Skin of body (tissue), 1 donor: ENCODE measurements at regions not wholly inside any gene's neighbourhood (a gene's known extent, or its start where the extent isn't known, plus 50 kb on each side); places are given as distances from the start of the nearest gene placed in this dataset.

Source experiments
- DNase-seq: peaks from one replicate; lab custom pipeline; 2025; lab: John Stamatoyannopoulos, UW

DNA sequence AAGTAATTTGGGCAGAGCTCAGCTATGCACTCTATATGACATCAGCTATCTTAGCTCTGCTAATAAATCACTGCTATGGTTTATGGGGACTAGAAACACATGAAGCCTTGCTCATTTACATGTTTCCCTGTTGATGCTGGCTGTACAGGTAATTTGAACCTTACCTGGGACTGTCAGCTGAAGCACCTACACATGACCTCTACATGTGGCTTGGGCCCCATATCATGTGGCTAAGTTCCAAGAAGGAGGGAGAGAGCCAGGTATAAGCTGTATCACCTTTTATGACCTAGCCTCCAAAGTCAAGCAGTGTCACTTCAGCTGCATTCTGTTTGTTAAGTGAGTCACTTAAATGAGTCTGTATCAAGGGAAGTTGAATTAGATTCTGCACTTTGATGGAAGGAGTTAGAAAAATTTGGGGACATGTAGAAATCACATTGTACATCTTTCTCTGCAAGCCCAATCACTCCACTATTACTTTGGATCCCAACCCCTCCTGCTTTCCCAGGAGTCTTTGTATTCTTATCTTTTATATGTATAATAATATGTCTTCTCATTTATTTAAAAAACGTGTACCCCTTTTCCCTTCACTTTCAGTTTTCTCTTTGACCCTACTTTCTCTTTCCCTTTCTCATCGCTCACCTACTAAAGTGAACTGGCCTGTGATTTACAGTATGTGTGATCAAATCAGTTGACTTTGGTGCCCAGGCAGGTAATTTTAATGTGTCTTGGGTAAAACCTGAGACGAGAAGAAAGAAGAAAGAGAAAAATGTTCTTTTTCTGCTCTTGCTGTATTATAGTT is 53.4 kb upstream of the PRKACB start:
- DNase-seq: no peak

DNA sequence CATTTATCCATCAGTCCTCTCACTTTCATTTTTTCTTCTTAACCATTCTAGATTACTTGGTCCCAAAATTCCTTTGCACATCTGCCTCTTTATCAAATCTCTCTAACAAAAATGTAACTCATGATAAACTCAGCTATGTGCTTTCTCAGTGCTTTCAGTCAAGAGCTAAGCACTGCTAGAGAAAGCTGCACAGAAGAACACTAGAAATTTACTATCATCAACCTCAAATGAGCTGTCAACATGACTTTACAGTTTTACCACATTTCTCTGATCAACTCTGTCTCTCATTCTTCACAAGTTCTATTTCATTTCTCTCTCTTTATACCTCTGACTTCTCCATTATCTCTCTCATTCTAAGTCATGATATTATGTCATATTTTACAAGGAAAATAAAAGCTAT is 54.2 kb upstream of the PRKACB start:
- DNase-seq: no peak

DNA sequence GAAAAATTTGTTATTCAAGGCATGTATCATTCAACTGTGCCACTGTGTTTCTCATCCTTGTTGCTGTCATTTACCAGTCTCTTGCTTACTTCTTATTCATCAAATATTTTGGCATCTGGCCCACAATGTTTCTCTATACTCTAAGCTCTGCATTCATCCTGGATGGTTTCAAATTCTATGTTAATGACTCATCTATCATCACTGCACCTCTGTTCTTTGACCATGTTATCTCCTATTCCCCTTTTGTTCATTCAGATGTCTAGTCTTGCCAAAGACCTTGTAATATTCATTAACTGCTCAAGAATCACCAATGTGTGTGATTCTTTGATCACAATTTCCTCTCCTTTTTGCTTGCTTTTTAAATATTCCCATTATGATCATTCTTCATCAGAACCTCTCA is 54.6 kb upstream of the PRKACB start:
- no peak for DNase-seq

DNA sequence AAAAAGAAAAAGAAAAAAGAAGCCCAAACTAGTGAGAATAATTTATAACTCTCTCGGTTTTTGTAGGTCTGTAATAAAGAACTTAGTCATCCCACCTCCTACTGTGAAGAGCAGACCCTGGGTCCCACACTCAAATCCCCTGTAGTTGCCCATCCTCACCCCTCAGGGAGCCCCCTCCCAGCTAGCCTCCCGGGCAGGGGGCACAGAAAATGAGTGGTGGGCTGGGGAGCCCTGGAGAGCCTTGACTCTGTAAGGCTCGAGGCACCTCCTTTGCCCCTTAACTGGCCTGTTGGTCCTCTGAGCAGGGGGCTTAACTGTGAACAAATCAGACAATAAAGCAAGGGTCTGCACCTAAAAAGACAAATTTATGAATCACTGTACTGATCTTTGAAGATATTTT is 57.5 kb upstream of the PRKACB start:
- DNase-seq: no peak

DNA sequence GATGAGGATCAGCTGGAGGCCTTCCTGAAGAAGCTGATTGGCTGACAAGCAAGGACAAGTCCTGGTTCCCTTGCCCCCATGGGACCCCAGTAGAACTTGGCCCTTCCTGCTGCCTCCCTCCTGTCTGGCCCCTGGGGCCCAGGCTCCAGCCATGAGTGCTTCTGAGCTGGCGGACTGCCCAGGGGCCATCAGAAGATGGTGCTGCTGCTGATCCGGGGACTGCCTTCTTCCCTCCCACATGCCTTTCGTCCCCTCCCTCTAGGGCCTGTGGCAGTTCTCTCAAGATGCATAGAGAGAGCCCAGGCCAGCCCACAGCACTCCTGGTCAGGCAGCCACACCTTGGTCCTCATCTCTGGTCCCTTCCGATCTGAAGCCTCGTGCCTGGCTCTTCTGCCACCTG is 57.9 kb upstream of the PRKACB start:
- no peak for DNase-seq

DNA sequence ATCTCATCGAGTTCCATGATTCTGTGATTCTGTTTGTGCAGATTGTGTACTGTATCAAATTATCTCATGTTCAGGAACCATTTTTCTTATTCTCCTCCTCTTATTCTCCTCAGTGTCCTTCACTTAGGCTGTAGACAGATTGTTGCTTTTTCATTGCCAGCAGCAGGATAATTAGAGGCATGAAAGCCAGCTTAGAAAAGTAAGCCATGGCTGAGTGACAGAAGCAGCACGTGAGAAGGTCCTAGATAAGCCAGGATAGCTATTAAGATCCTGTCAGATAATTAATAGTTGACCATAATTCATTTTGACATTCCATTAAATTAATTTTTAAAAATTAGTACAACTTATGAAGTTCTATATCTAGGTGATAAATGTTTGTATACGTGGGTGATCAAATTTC is 60.8 kb upstream of the PRKACB start:
- no peak for DNase-seq

DNA sequence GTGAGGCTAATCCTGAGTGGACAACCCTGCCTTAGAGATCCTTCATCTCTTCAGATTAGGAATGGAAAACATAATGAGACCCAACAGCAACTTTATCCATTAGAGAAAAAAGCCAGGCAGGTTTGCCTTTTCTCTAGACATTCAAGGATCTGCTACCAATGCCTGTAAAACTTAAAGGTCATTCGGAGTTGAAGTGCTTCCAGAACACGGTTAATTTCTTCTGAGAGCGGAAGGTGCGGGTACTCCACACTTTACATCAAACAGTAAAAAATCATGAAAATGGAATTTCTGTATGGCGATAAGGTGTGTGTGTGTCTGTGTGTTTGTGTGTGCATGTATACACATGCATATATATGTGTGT is 65.2 kb upstream of the PRKACB start:
- DNase-seq: peak; percentile 2

DNA sequence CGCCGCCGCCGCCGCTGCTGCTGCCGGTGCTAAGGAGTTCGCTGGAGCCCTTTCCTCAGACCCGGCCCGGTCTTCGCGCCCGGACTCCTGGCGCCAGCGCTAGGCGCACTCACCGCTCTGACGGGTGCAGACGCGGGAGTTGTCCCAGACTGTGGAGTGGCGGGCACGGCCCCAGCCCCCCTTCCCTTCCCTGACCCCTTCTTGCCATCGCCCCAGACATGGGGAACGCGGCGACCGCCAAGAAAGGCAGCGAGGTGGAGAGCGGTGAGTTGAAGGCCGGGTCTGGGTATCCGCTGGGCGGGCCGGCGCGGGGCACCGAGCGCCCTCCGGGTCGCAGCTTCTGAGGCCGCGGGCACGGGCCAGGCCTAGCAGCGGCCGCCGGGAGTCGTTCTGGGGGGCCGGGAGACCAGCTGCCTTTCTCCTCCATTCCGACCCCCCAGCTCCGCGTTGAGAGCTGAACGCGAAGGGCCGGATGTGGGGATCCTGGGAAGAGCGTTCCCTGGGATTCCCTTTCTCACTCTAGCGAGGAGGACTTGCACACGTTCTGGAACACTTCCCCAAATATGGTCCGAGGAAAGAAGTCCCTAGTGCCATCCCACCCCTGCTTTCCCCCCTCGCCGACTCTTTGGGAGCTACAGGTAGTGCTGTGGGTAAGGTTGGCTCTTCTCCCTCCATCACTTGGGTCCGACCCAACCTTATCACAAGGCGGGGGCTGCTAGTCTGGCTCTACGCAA is 65.8 kb upstream of the PRKACB start:
- peak; percentile 6 for DNase-seq

DNA sequence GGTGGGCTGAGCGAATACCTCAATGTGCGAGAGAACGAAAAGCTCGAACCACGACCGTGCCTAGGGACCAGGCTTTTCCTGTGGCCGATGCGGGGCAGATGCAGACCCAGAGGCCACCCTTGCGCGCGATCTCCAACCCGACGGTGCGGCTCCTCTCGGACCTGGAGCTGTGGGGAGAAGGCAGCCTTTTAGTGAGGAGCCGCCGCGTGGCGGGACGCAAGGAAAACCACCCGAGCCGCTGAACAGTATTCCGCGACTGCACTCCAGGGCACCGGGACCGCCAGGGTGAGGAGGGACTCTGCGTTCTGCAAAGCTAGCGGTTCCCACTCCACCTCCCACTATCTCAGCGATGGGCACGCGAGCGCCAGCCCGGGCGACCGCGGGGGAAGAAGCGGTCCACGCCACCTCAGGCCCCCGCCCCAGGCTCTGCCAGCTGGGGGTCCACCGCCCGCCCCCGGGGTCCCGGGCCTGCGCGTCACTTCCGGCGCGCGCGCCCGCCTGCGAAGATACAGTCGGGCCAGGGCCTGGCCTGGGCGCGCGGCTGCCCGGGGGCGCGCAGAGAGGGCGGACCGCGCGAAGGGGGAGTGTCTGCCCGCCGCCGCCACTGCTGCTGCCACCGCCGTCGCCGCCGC is 66.5 kb upstream of the PRKACB start:
- peak; percentile 83 for DNase-seq

DNA sequence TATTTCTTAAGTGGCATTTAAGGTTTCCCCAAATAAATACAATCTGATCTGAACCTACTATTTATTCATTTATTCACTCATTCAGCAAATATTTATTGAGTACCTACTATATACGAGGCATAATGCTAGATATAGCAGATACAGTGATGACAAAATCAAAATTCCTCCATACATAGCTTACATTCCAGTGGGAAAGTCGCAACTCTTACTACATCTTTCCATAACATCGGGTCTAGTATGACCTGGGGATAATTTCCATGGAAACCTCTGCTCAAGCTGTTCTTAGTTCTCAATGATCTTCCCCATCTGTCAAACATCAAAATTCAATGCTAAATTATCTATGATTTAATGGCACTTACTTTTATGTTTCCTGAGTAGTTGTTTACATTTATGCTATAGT is 70.8 kb upstream of the PRKACB start:
- DNase-seq: no peak

DNA sequence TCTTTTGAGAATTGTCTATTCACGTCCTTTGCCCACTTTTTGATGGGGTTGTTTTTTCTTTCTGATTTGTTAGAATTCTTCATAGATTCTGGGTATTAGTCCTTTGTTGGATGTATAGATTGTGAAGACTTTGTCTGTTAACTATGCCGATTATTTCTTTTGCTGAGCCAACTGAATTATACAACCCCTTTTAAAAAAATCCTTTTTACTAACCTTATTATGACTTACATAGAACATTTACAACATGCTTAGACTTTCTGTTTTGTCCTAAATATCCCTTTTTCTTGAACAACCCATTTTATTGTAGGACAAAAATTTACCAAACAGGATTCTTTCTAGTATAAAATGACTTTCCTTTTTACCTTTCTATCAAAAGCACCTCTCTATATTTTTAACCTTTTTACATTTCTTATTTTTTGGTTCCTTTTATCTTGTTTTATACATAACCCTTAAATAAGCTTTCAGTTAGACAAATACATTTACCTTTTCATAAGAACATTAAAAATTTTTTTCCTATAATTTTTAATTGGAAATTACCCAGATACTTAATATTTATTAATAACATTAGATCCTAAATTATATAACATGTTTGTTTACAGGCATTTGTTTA is 70.4 kb upstream of the TTLL7 start:
- DNase-seq: no peak

DNA sequence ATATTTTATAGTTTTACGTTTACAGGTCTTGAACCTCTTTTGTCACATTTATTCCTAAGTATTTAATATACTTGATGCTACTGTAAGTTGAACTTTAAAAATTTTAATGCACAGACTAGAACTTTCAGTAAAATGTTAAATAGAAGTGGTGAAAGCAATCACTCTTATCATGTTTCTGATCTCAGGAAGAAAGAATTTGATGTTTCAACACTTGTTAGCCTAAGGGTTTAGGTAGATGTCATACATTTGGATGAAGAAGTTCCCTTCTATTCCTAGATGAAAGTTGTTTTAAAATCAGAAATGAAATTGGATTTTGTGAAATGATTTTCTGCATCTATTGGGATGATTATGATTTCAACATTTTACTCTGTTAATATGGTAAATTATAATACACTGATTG is 63.6 kb upstream of the TTLL7 start:
- no peak for DNase-seq

DNA sequence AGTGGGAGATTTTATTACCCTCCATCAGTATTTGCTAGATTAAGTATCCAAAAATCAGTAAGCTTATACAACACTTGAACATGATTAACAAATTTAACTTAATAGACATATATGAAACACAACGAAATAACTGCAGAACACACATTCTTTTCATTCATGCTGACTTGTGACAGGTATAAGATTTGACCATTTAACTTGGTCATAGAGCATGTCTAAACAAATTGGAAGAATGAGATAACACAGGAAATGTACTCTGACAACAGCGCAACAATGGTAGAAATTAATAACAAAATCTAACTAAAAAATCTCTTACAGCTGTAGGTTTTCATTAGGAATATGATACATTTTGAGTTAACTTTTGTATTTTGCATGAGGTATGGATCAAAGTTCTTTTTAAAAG is 62.4 kb upstream of the TTLL7 start:
- no peak for DNase-seq

DNA sequence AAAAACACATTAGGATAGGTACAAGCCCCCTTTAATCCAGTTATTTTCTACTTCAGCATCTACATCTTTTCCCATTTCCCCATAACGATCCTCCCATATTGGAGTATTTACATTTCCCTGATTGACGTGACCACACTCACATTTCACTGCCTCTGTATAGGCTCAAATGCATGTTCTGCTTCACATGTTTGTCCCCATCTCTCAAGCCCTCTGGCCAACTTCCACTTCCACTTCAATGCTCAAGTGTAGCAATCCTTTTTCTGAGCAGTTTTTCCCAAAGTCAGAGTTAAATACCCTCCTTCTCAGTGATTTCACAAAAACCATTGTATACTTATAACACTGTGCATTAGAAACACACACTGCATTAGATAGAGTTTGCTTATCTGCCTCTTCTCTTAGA is 61.8 kb upstream of the TTLL7 start:
- no peak for DNase-seq

DNA sequence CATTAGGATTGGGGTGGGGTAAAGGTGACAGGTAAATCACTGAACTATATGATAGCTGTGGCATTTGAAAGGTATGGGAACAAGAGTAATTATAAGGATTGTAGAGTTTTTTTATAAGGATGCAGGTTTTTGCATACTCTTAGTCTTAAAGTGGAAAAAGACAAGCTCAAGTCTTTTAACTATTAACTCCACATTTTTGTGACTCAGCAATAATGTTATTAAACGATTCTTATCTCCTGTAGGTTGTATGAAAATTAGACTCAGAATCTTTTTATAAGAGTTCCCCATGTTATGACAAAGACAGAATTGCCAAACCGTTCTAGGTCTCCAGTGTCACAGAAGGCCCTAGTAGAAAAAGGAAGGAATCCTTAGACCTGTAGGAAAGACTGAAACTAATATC is 49.9 kb upstream of the TTLL7 start:
- DNase-seq: no peak
